Pancreas (tissue), 10 donors: ENCODE measurements at regions not wholly inside any gene's neighbourhood (a gene's known extent, or its start where the extent isn't known, plus 50 kb on each side); places are given as distances from the start of the nearest gene placed in this dataset.

Experiments
- ATAC-seq, 4 donors: fragments of 200-7000 bp; cut with Tn5 transposase; one replicate each; pipeline versions ENCODE4 v1.8.0 to v1.9.1; 2020; ENCODE audit warnings: mild to moderate bottlenecking in 4 of 4, moderate library complexity in 4 of 4
- DNase-seq, 6 donors: peaks; one replicate each; pipeline ENCODE4 v3.0.0-alpha.2; 2020
- FAIRE-seq: peaks from 2 replicates; lab custom pipeline; 2012; peaks lifted over from hg19 to GRCh38; lab: Jason Lieb, UNC
- H3K27ac ChIP-seq, 4 donors: fragments of 200-600 bp; sonication (generic); 1 replicate in 3 of 4; 2 replicates in 1 of 4; pipeline versions ENCODE4 v1.5.0 to v1.8.0; 2020
- H3K27me3 ChIP-seq, 4 donors: fragments of 200-600 bp; one replicate each; pipeline ENCODE4 v1.8.0; 2021
- H3K36me3 ChIP-seq, 3 donors: fragments of 200-600 bp; sonication (generic) in 1 of 3; one replicate each; pipeline versions ENCODE4 v1.5.0 to v1.8.0; 2020 to 2021
- H3K4me1 ChIP-seq, 3 donors: fragments of 200-600 bp; one replicate each; pipeline ENCODE4 v1.8.0; 2021
- H3K4me3 ChIP-seq, 4 donors: fragments of 200-600 bp; sonication (generic) in 2 of 4; one replicate each; pipeline versions ENCODE4 v1.5.0 to v1.8.0; 2020 to 2021
- H3K9me3 ChIP-seq, 4 donors: fragments of 200-600 bp; one replicate each; pipeline ENCODE4 v1.8.0; 2021
- WGBS, 2 donors: extraction: QIAGEN DNeasy Blood & Tissue Kit; methylation state at CpG; one replicate each; pipeline ENCODE4 v1.1.7; 2013; 5-methylcytosine and 5-hydroxymethylcytosine counted together
- intact Hi-C, 3 donors: fragments of 100-400 bp; cut with DNase I; formaldehyde crosslinking; loops; one replicate each; pipeline versions ENCODE4 v1.11.1 to v1.14.2; 2022
- TF ChIP-seq, protein P1 (sequence below), 4 donors: fragments of 200-600 bp; sonication (generic) in 3 of 4; IDR thresholded peaks; one replicate each; pipeline versions ENCODE4 v1.5.0 to v1.8.0; 2021; ENCODE audit warnings: antibody characterized with exemption in 4 of 4
- donor health status: healthy with polysubstance abuse.
- donor health status: DM: no; HTN: no; CAD: no; lungs with moderate emphysema.
- donor health status: DM: no; HTN: no; CAD: no.
- donor health status: control.
- donor health status: control.
- donor health status: Bipolar disorder and iron deficiency.
- donor health status: DM: yes; HTN: yes; CAD: no.
- donor health status: DM: no; HTN: no; CAD: no.
- donor health status: DM: no; HTN: no; CAD: no.
- donor health status: DM: yes; HTN: yes; CAD: no.

DNA sequence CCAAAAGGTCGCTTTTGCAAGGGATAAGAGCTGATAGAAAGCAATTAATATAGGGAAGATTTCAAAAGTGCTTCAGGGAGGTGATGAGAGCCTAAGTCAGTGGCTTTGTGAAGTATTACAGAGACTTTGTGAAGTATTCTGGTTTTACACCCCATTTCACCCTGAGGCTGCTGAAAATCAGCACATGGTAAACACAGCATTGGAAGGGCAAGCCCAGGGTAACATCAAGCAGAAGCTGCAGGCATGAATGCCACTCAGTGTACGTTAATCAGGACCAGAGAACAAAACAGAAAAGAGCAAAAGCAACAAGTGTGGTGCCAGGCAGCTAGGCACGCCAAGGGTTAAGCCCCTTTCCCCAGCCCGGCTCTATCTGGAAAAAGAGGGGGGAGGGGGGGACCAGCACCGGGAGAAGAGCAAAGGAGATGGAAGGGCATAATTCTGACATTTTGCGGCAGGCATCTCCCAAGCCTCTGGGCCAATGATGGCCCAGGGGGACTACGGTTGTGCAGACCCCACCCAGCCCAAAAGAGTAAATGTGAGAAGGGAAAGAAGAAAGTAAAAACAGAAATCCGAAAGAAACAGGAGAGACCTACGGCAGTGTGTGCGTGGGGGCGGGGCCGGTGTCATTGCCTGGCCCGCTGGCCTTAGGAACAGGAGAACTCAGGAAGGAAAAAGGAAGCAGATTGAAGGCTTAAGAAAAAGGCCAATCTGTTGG, 58.9 kb downstream of the DHRS2 start:
- no peaks in the 10 kb centered on the region for H3K9me3 ChIP-seq
- intact Hi-C loops: no loop called here
- H3K27ac ChIP-seq: peak overlapping the region in 1 of 4 donors; percentile 53
- H3K36me3 ChIP-seq: no peaks in the 10 kb centered on the region
- peak; percentile 70 to 82 (median 74) for ATAC-seq
- TF ChIP-seq, protein P1, sequence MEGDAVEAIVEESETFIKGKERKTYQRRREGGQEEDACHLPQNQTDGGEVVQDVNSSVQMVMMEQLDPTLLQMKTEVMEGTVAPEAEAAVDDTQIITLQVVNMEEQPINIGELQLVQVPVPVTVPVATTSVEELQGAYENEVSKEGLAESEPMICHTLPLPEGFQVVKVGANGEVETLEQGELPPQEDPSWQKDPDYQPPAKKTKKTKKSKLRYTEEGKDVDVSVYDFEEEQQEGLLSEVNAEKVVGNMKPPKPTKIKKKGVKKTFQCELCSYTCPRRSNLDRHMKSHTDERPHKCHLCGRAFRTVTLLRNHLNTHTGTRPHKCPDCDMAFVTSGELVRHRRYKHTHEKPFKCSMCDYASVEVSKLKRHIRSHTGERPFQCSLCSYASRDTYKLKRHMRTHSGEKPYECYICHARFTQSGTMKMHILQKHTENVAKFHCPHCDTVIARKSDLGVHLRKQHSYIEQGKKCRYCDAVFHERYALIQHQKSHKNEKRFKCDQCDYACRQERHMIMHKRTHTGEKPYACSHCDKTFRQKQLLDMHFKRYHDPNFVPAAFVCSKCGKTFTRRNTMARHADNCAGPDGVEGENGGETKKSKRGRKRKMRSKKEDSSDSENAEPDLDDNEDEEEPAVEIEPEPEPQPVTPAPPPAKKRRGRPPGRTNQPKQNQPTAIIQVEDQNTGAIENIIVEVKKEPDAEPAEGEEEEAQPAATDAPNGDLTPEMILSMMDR (IDR thresholded peaks at IDR 0.05): no peak
- no peak for FAIRE-seq
- DNase-seq: peak in 3 of 6 donors; percentile 22 to 61 (median 38)
- peak overlapping the region; percentile 7 to 26 (median 16) for H3K4me3 ChIP-seq
- peaks cover 8 to 40% (median 13%) of the 10 kb centered on the region in 3 donors for H3K4me1 ChIP-seq
- WGBS, 2 donors: 4 to 9% methylated on average over 13 of the region's 13 CpGs
- H3K27me3 ChIP-seq: no peaks in the 10 kb centered on the region

DNA sequence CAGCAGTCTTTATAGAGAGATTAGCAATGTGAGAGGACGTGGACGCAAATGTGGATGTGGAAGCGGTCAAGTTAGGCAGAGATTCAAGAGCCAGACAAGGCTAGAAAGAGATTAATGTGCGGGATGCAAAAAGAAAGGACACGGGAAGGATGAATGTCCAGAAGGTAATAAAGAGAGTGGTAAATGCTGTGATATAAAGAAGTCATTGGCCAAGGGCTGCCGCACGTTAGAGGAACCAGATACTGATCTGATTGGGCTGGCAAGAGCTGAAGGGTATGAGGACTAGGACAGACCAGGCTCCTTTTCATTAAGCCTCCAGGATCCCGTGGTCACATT, 59.5 kb downstream of the DHRS2 start:
- Histone ChIP-seq H3K9me3 (no peaks in the 10 kb centered on the region), H3K36me3 (no peaks in the 10 kb centered on the region), H3K4me3 (peak overlapping the region in 2 of 4 donors; percentile 14 to 26), H3K27ac (peak overlapping the region in 1 of 4 donors; percentile 53), H3K4me1 (peaks cover 8 to 40% (median 13%) of the 10 kb centered on the region in 3 donors), H3K27me3 (no peaks in the 10 kb centered on the region)
- DNase-seq (no peak), FAIRE-seq (no peak), ATAC-seq (peak in 3 of 4 donors; percentile 8 to 21 (median 11))
- WGBS, 2 donors: 7 to 18% methylated on average over 8 of the region's 8 CpGs
- TF ChIP-seq, protein P1 (IDR thresholded peaks at IDR 0.05): no peak
- intact Hi-C loops: no loop called here

DNA sequence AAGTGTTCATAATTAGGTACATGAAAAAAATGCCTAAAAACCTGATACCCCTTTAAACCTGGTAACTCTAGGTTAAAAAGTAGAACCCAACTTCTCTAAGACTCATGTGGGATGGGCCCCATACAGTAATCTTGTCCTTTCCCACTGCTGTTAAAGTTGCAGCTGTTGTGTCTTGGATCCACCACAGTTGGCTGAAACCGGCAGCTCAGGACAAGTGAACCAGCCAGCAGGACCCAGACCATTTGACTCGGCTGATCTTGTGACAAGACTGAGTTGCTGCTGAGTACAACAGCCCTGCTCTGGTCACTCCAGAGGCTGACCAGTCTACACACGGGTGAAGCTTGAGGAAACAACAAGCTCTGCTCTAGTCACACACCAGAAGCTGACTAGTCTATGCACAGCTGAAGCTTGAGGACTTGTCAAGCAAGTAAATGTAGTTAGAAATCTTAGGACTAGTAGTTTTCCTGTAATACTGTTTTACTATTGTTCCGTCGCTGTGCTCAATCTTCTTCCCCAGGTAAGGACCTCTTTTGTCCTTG, 60.6 kb downstream of the DHRS2 start:
- peaks cover 8 to 40% (median 13%) of the 10 kb centered on the region in 3 donors for H3K4me1 ChIP-seq
- TF ChIP-seq, protein P1 (IDR thresholded peaks at IDR 0.05): no peak
- ATAC-seq (peak in 3 of 4 donors; percentile 9 to 36 (median 15)), DNase-seq (no peak), FAIRE-seq (no peak)
- 47 to 64% methylated on average over 5 of the region's 5 CpGs for WGBS, 2 donors
- H3K27me3 ChIP-seq: no peaks in the 10 kb centered on the region
- no peaks in the 10 kb centered on the region for H3K36me3 ChIP-seq
- peak overlapping the region in 1 of 4 donors; percentile 30 for H3K27ac ChIP-seq
- no peaks in the 10 kb centered on the region for H3K9me3 ChIP-seq
- intact Hi-C loops: no loop called here
- no peak overlapping the region for H3K4me3 ChIP-seq

DNA sequence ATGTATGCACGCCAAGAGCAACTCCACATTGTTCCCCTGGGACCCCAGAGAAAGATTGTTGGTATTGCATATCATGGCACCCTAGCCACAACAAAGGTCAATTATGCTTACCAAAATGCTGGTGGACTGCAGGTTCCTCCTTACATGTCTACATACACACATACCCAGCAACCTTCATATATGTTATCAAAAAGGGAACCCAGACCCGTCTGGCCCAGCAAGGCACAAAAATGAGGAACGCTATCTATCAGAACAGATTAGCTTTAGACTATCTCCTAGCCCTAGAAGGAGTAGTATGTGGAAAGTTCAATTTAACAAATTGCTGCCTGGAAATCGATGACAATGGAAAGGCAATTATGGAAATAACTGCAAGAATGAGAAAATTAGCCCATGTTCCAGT, 61.5 kb downstream of the DHRS2 start:
- intact Hi-C loops: no loop called here
- 42 to 59% methylated on average over 4 of the region's 4 CpGs for WGBS, 2 donors
- ATAC-seq: no peak
- no peaks in the 10 kb centered on the region for H3K9me3 ChIP-seq
- no peaks in the 10 kb centered on the region for H3K36me3 ChIP-seq
- no peak overlapping the region for H3K4me3 ChIP-seq
- H3K27me3 ChIP-seq: no peaks in the 10 kb centered on the region
- FAIRE-seq: no peak
- H3K27ac ChIP-seq: no peak overlapping the region
- TF ChIP-seq, protein P1 (IDR thresholded peaks at IDR 0.05): no peak
- peaks cover 8 to 33% (median 8%) of the 10 kb centered on the region in 3 donors for H3K4me1 ChIP-seq
- DNase-seq: no peak
